Colonic mucosa (tissue), 4 donors: ENCODE measurements at regions not wholly inside any gene's neighbourhood (a gene's known extent, or its start where the extent isn't known, plus 50 kb on each side); places are given as distances from the start of the nearest gene placed in this dataset.

Experiments
- DNase-seq: peaks from one replicate; pipeline ENCODE4 v3.0.0-alpha.2; 2020
- H3K27ac ChIP-seq: fragments of 200-600 bp; one replicate; pipeline ENCODE4 v1.8.0; 2021
- H3K27me3 ChIP-seq: fragments of 200-600 bp; one replicate; pipeline ENCODE4 v1.8.0; 2021
- H3K36me3 ChIP-seq: fragments of 200-600 bp; one replicate; pipeline ENCODE4 v1.8.0; 2021
- H3K4me1 ChIP-seq: fragments of 200-600 bp; one replicate; pipeline ENCODE4 v1.8.0; 2021; ENCODE audit warnings: mild to moderate bottlenecking
- H3K4me3 ChIP-seq: fragments of 200-600 bp; one replicate; pipeline ENCODE4 v1.8.0; 2021
- H3K9ac ChIP-seq, 2 donors: one replicate each; pipeline ENCODE4 v1.7.0; 2013; ENCODE audit warnings: control low read depth in 2 of 2, low read depth in 2 of 2, low read length in 2 of 2
- H3K9me3 ChIP-seq: fragments of 200-600 bp; one replicate; pipeline ENCODE4 v1.8.0; 2021
- CTCF ChIP-seq: fragments of 200-600 bp; IDR thresholded peaks from one replicate; pipeline ENCODE4 v1.8.0; 2022; ENCODE audit warnings: antibody characterized with exemption, mild to moderate bottlenecking
- intact Hi-C: fragments of 100-400 bp; cut with DNase I; formaldehyde crosslinking; loops from one replicate; pipeline ENCODE4 v1.14.1; 2022
- donor health status: healthy.
- donor health status: DM: no; HTN: no; CAD: no.
- donor health status: DM: no; HTN: no; CAD: no.

DNA sequence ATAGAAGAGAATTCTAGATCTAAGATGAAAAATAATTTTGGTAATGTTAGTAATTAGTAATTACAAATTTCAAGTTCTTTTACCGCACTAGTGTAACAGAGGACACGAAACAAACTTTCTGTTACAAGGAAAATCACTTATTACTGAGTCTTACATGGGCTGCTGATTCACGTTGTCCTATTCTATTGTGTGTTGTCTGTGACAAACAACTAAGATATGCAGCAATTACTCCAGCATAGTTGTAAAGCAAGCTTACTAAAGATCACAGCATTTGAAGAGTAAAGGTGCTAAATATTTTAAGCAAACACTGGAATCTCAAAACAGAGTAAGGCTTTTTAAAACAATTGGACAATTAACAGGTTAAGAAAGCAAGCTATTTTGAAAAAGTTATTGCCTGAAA is 502.3 kb downstream of the KCNT2 start:
- intact Hi-C loops: no loop called here
- no peaks in the 10 kb centered on the region for H3K27me3 ChIP-seq
- H3K36me3 ChIP-seq: no peaks in the 10 kb centered on the region
- no peak overlapping the region for H3K9ac ChIP-seq
- H3K4me3 ChIP-seq: no peak overlapping the region
- H3K4me1 ChIP-seq: no peaks in the 10 kb centered on the region
- no peak for DNase-seq
- H3K9me3 ChIP-seq: no peaks in the 10 kb centered on the region
- no peak overlapping the region for H3K27ac ChIP-seq
- no peak for TF ChIP-seq CTCF

- intact Hi-C loops: no loop called here
- H3K4me1 ChIP-seq: no peaks in the 10 kb centered on the region
- DNase-seq: no peak
- no peaks in the 10 kb centered on the region for H3K36me3 ChIP-seq
- no peak overlapping the region for H3K27ac ChIP-seq
- H3K27me3 ChIP-seq: no peaks in the 10 kb centered on the region
- TF ChIP-seq CTCF: no peak
- no peak overlapping the region for H3K9ac ChIP-seq
- H3K9me3 ChIP-seq: no peaks in the 10 kb centered on the region
- no peak overlapping the region for H3K4me3 ChIP-seq
These were observed 505.4 kb downstream of the KCNT2 start for GRCh38 chr1:196102826-196103225.

DNA sequence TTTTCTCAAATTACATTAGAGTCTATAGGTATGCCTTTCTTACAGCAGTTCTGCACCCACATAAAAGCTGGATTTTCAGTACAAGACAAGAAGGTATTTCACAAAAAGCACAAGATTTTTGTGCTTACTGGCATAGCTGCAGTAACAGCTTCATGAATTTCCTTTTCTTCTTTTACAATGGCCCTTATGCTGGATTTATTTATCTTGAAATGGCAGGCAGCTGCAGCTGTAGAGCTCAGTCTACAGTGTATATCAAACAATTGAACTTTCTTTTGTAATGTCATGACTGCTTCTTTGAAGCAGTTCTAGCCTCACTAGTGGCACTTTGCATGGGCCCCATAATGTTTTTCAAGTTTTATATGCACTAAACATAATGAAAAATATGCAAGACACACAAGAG is 510.2 kb downstream of the KCNT2 start:
- Histone ChIP-seq H3K36me3 (no peaks in the 10 kb centered on the region), H3K9ac (no peak overlapping the region), H3K4me1 (no peaks in the 10 kb centered on the region), H3K27ac (no peak overlapping the region), H3K4me3 (no peak overlapping the region), H3K27me3 (no peaks in the 10 kb centered on the region), H3K9me3 (no peaks in the 10 kb centered on the region)
- no peak for DNase-seq
- intact Hi-C loops: no loop called here
- no peak for TF ChIP-seq CTCF

DNA sequence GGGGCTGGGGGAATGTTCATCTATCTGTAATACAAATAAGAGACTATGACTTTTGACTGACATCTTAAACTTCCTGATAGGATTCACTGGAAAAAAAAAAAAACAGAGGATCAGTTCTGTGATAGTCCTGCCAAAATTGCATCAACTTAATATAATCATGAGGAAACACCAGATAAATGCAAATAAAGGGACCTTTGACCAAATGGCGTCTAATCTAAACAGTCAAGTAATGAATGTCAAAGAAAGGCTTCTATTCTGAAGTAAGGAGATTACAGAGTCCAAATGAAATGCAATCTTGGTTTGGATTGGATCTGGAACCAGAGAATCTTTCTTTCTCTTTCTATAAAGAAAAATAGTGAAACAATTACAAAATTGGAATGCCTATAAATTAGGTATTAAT is 513.4 kb downstream of the KCNT2 start:
- Histone ChIP-seq H3K9ac (no peak overlapping the region), H3K36me3 (no peaks in the 10 kb centered on the region), H3K27ac (no peak overlapping the region), H3K9me3 (no peaks in the 10 kb centered on the region), H3K4me1 (no peaks in the 10 kb centered on the region), H3K4me3 (no peak overlapping the region), H3K27me3 (no peaks in the 10 kb centered on the region)
- intact Hi-C loops: no loop called here
- no peak for TF ChIP-seq CTCF
- no peak for DNase-seq

DNA sequence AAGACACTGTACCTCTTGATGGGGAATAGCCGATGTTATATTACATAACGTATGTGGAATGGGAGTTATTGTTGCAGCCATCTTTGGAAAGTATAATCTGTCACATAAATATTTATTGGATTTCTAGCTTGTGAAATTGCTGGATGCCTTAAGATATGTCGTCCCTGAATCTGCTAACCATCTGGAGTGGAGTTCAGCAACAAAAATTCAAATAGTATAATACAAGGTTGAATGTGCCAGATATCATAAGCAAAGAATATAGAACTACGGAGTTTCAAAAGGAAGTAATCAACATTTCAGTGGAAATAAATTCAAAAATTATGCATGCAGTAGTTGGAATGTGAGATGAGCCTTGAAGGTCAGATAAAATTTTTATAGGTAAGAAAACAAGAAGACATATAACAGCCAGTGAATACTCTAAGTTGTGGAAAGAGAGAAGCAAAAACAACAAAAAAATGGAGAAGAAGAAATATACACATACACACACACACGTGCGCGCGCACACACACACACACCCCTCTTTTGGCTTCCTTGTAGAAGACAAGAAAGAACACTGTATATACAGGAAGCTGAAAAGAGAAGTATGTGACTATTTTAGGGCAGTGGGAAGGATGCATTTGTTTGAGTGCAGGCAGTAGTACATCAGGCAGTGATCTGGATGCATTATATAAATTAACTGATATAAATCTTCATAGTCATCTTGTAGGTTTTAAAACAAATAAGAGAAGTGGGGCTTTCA is 516.7 kb downstream of the KCNT2 start:
- Histone ChIP-seq H3K36me3 (no peaks in the 10 kb centered on the region), H3K9ac (no peak overlapping the region), H3K27ac (no peak overlapping the region), H3K4me1 (no peaks in the 10 kb centered on the region), H3K27me3 (no peaks in the 10 kb centered on the region), H3K9me3 (no peaks in the 10 kb centered on the region), H3K4me3 (no peak overlapping the region)
- no peak for TF ChIP-seq CTCF
- intact Hi-C loops: no loop called here
- DNase-seq: no peak
